ENCODE measurements at regions not wholly inside any gene's neighbourhood (a gene's known extent, or its start where the extent isn't known, plus 50 kb on each side); places are given as distances from the start of the nearest gene placed in this dataset.

DNA sequence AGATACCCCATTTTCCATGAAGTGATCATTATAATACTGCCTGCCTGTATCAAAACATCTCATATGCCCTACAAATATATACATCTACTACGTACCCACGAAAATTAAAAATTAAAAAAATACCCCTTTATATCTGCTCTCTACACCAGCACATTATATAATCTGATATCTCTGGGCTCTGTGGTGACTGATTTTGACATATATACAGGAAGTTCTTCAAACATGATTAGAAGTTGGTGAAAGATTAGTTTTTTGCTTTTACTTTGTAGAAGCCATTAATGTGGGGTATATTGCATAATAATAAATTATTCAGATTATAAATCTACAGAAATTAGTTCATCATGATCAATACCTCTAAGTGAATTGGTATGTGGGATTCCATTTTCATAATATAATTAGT is 126.7 kb upstream of the MDM1 start:
- ChIA-PET CTCF (no interaction called here), POLR2A (no interaction called here)
- DNase-seq (ENCODE audit: extremely low spot score): no peak
- TF ChIP-seq, protein P1, sequence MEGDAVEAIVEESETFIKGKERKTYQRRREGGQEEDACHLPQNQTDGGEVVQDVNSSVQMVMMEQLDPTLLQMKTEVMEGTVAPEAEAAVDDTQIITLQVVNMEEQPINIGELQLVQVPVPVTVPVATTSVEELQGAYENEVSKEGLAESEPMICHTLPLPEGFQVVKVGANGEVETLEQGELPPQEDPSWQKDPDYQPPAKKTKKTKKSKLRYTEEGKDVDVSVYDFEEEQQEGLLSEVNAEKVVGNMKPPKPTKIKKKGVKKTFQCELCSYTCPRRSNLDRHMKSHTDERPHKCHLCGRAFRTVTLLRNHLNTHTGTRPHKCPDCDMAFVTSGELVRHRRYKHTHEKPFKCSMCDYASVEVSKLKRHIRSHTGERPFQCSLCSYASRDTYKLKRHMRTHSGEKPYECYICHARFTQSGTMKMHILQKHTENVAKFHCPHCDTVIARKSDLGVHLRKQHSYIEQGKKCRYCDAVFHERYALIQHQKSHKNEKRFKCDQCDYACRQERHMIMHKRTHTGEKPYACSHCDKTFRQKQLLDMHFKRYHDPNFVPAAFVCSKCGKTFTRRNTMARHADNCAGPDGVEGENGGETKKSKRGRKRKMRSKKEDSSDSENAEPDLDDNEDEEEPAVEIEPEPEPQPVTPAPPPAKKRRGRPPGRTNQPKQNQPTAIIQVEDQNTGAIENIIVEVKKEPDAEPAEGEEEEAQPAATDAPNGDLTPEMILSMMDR (IDR thresholded peaks at IDR 0.05; ENCODE audit: control extremely low read depth, extremely low read depth, low read depth, missing control alignments): no peak

DNA sequence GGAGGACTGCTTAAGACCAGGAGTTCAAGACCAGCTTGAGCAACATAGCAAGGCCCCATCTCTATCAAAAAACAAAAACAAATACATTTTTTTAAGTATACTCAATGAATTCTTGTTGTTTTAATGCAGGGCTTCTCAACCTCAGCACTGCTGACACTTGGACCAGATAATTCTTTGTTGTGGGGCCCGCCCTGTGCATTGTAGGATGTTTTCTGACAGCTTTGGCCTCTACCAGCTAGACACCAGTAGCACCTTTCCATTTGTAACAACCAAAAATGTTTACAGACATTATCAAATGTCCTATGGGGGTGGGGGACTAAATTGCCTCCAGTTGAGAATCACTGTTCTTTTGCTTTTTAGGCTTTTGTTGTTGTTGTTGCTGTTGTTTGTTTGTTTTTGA is 128.1 kb upstream of the MDM1 start:
- DNase-seq (ENCODE audit: extremely low spot score): no peak
- TF ChIP-seq, protein P1 (IDR thresholded peaks at IDR 0.05; ENCODE audit: control extremely low read depth, extremely low read depth, low read depth, missing control alignments): no peak
- POLR2A ChIA-PET: no interaction called here
- CTCF ChIA-PET: no interaction called here

DNA sequence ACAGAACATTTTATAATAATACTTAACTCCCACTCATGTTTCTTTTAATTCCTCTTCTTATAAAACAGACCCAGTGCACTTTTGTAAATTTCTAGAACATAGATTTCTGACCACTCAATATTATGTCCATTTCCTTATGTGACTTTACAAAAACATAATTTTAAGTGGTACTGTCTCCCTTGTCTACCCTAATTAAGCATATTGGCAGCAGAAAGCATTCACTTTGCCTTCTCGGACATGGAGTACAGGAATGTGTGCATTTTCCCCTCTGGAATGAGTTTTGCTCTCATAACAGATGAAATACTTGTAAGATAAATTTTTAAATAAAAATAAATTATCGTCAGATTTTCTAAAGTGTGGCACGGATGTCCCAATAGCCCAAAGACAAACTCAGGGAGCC is 129.5 kb upstream of the MDM1 start:
- ChIA-PET POLR2A (no interaction called here), CTCF (interaction anchor here (0.5 to 2.1 kb wide), 5 partner anchors 9 to 154 kb away, joined by 3 to 6 read pairs (median 3); no protein-coding TSS in a partner anchor)
- DNase-seq (ENCODE audit: extremely low spot score): no peak
- TF ChIP-seq, protein P1 (IDR thresholded peaks at IDR 0.05; ENCODE audit: control extremely low read depth, extremely low read depth, low read depth, missing control alignments): no peak

DNA sequence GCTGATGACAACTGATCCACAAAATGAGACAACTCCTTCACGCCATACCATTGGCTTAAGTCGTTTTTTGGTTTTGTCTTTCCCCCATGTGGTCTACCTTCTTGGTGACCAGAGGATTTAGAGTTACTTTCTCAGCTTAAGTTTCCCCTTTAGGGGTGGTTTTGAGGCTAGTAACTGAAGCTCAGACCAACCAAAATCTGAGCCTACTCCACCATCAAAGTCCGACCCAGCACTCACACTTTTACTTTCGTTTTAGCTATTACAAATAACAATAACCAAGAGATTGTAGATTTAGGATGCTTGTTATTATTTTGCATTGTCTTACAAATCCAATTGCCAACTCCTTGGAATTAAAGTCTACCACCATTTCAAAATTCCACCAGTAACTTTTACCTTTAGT is 130.6 kb upstream of the MDM1 start:
- ChIA-PET CTCF (interaction anchor here (0.8 to 2.1 kb wide), 4 partner anchors 10 to 88 kb away, joined by 3 to 6 read pairs (median 3); no protein-coding TSS in a partner anchor), POLR2A (no interaction called here)
- DNase-seq (ENCODE audit: extremely low spot score): no peak
- TF ChIP-seq, protein P1 (IDR thresholded peaks at IDR 0.05; ENCODE audit: control extremely low read depth, extremely low read depth, low read depth, missing control alignments): no peak

DNA sequence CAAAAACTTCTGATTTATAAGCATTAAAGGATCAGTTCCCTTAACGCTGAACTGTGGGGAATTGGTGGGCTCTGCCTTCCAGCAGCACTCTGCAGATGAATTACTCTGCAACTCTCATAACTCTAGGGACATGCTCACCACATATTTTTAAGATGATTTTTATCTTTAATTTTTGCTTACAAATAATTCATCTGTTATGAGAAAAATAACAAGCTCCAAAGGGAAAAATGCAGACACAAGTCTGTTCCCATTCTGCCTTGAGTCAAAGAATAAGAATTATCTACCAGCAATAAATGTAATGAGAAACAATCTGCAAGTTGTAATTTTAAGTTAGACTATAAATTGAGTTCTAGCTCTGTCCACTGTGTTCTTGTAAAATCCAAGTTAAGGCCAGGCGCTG is 133.1 kb upstream of the MDM1 start:
- POLR2A ChIA-PET: no interaction called here
- no peak for DNase-seq (ENCODE audit: extremely low spot score)
- CTCF ChIA-PET: interaction anchor here (1.4 kb wide), 2 partner anchors 9 kb away, joined by 4 to 5 read pairs; no protein-coding TSS in a partner anchor
- TF ChIP-seq, protein P1 (IDR thresholded peaks at IDR 0.05; ENCODE audit: control extremely low read depth, extremely low read depth, low read depth, missing control alignments): no peak

DNA sequence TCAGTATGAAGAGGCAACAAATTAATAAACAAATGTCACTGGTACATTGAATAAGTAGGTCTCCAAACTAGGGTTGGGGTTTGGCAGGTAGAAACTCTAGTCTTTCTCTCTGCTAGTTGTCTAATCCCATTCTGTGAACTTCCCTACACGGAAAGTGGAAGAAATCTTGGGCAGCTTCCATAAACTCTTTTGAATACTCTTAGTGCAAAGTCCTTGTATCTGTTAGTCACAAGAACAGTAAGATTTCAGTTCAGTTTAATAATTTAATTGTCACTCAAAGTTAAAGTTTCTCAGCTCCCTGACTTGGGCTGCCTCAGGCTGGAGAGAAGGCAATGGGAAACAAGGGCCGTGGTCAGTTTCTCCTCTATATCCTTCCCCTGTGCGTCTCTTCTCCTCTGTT is 135.4 kb upstream of the MDM1 start:
- TF ChIP-seq, protein P1 (IDR thresholded peaks at IDR 0.05; ENCODE audit: control extremely low read depth, extremely low read depth, low read depth, missing control alignments): no peak
- ChIA-PET CTCF (interaction anchor here (0.8 to 1.8 kb wide), 3 partner anchors 15 to 162 kb away, joined by 3 to 5 read pairs (median 4); no protein-coding TSS in a partner anchor), POLR2A (no interaction called here)
- DNase-seq (ENCODE audit: extremely low spot score): no peak
